NB4 (cell line): ENCODE measurements at regions not wholly inside any gene's neighbourhood (a gene's known extent, or its start where the extent isn't known, plus 50 kb on each side); places are given as distances from the start of the nearest gene placed in this dataset.

Source experiments
- DNase-seq: peaks from one replicate; pipeline ENCODE4 v3.0.0; 2010; ENCODE audit warnings: low read depth
- H3K4me3 ChIP-seq: one replicate; pipeline ENCODE4 v1.5.1; 2011; ENCODE audit warnings: mild to moderate bottlenecking, low read depth, low read length, moderate library complexity
- CTCF ChIP-seq: IDR thresholded peaks from one replicate; pipeline ENCODE4 v1.5.1; 2012; ENCODE audit warnings: low read depth, low read length
- MYC ChIP-seq: IDR thresholded peaks from 2 replicates; pipeline ENCODE4 v1.6.1; 2011; ENCODE audit warnings: low read depth, low read length
- POLR2A ChIP-seq: IDR thresholded peaks from 2 replicates; pipeline ENCODE4 v1.6.1; 2011; ENCODE audit warnings: mild to moderate bottlenecking; ENCODE audit not compliant: insufficient read length; ENCODE audit errors: extremely low read depth
- TF ChIP-seq, protein P1 (sequence below): IDR thresholded peaks from 2 replicates; pipeline ENCODE4 v1.6.1; 2011; ENCODE audit warnings: low read depth, low read length

GRCh38 chr2:117720765-117721164, 93.7 kb upstream of the DDX18 start:
- TF ChIP-seq CTCF (no peak), POLR2A (no peak), MYC (no peak)
- TF ChIP-seq, protein P1, sequence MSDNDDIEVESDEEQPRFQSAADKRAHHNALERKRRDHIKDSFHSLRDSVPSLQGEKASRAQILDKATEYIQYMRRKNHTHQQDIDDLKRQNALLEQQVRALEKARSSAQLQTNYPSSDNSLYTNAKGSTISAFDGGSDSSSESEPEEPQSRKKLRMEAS: no peak
- no peak for DNase-seq

GRCh38 chr2:117723483-117723882, 91.0 kb upstream of the DDX18 start:
- H3K4me3 ChIP-seq: no peak overlapping the region
- DNase-seq: no peak
- TF ChIP-seq, protein P1: no peak
- TF ChIP-seq CTCF: no peak
- TF ChIP-seq MYC: no peak
- TF ChIP-seq POLR2A: no peak

More at GRCh38 chr2:117720765-117721164, 93.7 kb upstream of the DDX18 start:
- no peak overlapping the region for H3K4me3 ChIP-seq

GRCh38 chr2:117723888-117724434, 90.5 kb upstream of the DDX18 start:
- DNase-seq: no peak
- TF ChIP-seq MYC (no peak), CTCF (no peak), POLR2A (no peak)
- TF ChIP-seq, protein P1: no peak
- no peak overlapping the region for H3K4me3 ChIP-seq

DNA sequence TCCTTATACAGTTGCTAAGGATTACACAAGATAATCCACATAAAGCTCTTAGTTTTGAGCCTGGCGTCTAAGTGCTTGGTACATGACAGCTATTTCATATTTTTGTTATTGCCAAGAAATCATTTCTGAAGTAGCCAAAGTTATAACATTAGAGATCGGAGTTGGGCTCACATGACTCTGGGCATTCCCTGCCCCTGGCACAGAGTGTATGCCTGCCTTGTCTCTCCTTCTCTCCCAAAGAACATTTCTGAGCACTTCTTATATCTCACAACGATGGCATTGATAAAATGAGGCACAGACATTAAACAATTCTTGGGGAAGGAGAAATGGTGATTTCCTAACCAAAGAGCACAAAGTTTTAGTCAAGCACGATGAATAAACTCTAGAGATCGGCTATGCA, 87.7 kb upstream of the DDX18 start:
- no peak for TF ChIP-seq MYC
- TF ChIP-seq CTCF: no peak
- TF ChIP-seq, protein P1: no peak
- TF ChIP-seq POLR2A: no peak
- DNase-seq: no peak
- H3K4me3 ChIP-seq: no peak overlapping the region

- H3K4me3 ChIP-seq: no peak overlapping the region
- TF ChIP-seq POLR2A (no peak), MYC (no peak), CTCF (no peak)
- TF ChIP-seq, protein P1: no peak
- DNase-seq: no peak
These were observed 76.6 kb upstream of the DDX18 start for GRCh38 chr2:117737846-117738245.

DNA sequence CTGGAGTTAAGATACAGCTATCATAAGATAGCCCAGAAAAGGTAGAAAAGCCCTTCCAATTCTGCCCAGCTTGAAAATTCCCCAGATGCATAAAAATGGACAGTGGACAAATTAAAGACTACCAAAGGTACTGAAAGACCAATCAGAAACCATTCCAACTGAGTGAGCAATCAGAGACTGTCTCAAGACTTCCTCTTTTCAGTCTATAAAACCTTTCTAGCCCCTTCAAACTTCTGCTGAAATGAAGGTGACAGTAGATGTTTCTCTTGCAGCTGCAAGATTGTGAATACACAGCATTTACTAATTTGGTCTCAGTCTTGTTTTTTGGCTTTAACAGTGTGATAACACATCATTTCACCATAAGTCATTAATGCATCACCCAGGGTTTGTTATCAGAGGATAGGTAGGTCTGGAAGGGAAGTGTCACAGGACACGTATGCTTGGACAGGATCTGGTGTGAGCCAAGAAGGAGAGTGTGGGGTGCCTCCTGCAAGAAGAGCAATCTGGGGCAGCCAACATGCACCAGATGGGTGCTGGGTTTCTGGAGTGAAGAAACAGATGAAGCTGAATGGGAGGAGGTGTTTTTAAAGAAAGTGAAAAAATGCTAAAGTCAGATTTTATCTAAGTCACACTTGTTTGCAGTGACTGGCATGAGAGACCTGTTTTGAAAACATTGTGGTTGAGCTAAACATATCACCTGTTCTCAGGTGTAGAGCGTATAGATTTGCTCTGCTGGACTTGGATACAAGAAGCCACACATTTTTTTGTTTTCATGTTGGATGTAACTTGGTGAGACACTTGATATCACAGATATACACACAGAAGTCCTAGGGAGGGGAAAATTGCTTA, 75.3 kb upstream of the DDX18 start:
- TF ChIP-seq CTCF (no peak), MYC (no peak), POLR2A (no peak)
- TF ChIP-seq, protein P1: no peak
- no peak overlapping the region for H3K4me3 ChIP-seq
- peak; percentile 10 for DNase-seq
